Loucy (cell line): ENCODE measurements at regions not wholly inside any gene's neighbourhood (a gene's known extent, or its start where the extent isn't known, plus 50 kb on each side); places are given as distances from the start of the nearest gene placed in this dataset.

ENCODE experiments used
- H2AFZ ChIP-seq: fragments of 200-600 bp; sonication (generic); 2 replicates; pipeline ENCODE4 v1.6.0; 2016; ENCODE audit warnings: antibody characterized with exemption, mild to moderate bottlenecking, low read length, moderate library complexity
- H3F3A ChIP-seq: fragments of 200-600 bp; 2 replicates; pipeline ENCODE4 v1.6.0; 2016; ENCODE audit warnings: antibody characterized with exemption, low read depth, mild to moderate bottlenecking
- H3K27me3 ChIP-seq: fragments of 200-600 bp; sonication (generic); 2 replicates; pipeline ENCODE4 v1.6.1; 2014; ENCODE audit warnings: low read length, mild to moderate bottlenecking; ENCODE audit not compliant: insufficient read depth, poor library complexity, severe bottlenecking
- H3K36me3 ChIP-seq: fragments of 200-600 bp; sonication (generic); 2 replicates; pipeline ENCODE4 v1.6.1; 2016; ENCODE audit warnings: low read length; ENCODE audit not compliant: insufficient read depth
- H3K4me1 ChIP-seq: fragments of 200-600 bp; sonication (generic); 2 replicates; pipeline ENCODE4 v1.5.1; 2014; ENCODE audit warnings: low read length, mild to moderate bottlenecking; ENCODE audit not compliant: insufficient read depth, poor library complexity, severe bottlenecking
- H3K4me2 ChIP-seq: fragments of 200-600 bp; sonication (generic); 2 replicates; pipeline ENCODE4 v1.6.0; 2014; ENCODE audit warnings: antibody characterized with exemption, low read length, low read depth, mild to moderate bottlenecking; ENCODE audit not compliant: poor library complexity, severe bottlenecking
- H3K4me3 ChIP-seq: fragments of 200-600 bp; sonication (generic); 2 replicates; pipeline ENCODE4 v1.5.1; 2014; ENCODE audit warnings: low read length, mild to moderate bottlenecking, mixed read lengths; ENCODE audit not compliant: poor library complexity, severe bottlenecking
- H3K79me2 ChIP-seq: fragments of 200-600 bp; sonication (generic); 2 replicates; pipeline ENCODE4 v1.6.1; 2014; ENCODE audit warnings: low read length; ENCODE audit not compliant: insufficient read depth
- H3K9ac ChIP-seq: fragments of 200-600 bp; sonication (generic); 2 replicates; pipeline ENCODE4 v1.6.0; 2014; ENCODE audit warnings: mild to moderate bottlenecking, low read depth, low read length, moderate library complexity; ENCODE audit not compliant: poor library complexity, severe bottlenecking
- H3K9me2 ChIP-seq: fragments of 200-600 bp; sonication (generic); replicated peaks from 2 replicates; pipeline ENCODE4 v1.6.1; 2016; ENCODE audit warnings: low read depth, low read length, mixed read lengths
- H3K9me3 ChIP-seq: fragments of 200-600 bp; sonication (generic); 2 replicates; pipeline ENCODE4 v1.6.1; 2014; ENCODE audit warnings: mild to moderate bottlenecking, antibody characterized with exemption, low read length, low read depth; ENCODE audit not compliant: insufficient read depth
- H4K20me1 ChIP-seq: fragments of 200-600 bp; sonication (generic); 2 replicates; pipeline ENCODE4 v1.6.0; 2014; ENCODE audit warnings: antibody characterized with exemption, low read length, mild to moderate bottlenecking; ENCODE audit not compliant: insufficient read depth, poor library complexity, severe bottlenecking
- EZH2phosphoT487 ChIP-seq: fragments of 200-600 bp; IDR thresholded peaks from 2 replicates; pipeline ENCODE4 v1.6.1; 2018; ENCODE audit warnings: antibody characterized with exemption, mild to moderate bottlenecking, moderate library complexity, borderline replicate concordance
- TF ChIP-seq, protein P1 (sequence below): fragments of 200-600 bp; sonication (generic); conservative IDR thresholded peaks from 2 replicates; pipeline ENCODE4 v1.5.1; 2014; ENCODE audit warnings: mild to moderate bottlenecking, antibody characterized with exemption, low read length

DNA sequence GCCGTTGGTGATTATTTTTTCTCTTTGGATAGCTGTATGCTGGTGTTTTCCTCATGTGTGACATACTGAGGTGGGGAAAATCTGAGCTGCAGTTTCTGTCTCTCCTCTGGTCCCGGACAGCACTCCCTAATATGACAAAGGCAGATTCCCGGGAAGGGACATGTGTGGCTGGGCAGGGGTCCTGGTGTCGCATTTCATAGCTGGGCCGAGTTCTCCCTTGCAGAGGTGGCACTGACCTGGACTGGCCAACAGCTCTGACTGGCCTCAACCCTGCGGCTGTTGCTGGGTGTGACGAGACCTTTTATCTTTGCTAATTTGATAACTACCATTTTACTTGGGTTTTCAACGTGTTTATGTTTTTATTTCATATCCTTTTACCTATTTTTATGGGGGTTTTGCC is 248.6 kb upstream of the TCERG1L start:
- Histone ChIP-seq H4K20me1 (no peaks in the 10 kb centered on the region), H3K9me2 (no peaks in the 10 kb centered on the region), H3K4me3 (no peak overlapping the region), H3K9ac (no peak overlapping the region), H3K4me1 (no peaks in the 10 kb centered on the region), H3K36me3 (no peaks in the 10 kb centered on the region), H3K79me2 (no peaks in the 10 kb centered on the region), H3F3A (no peaks in the 10 kb centered on the region), H3K27me3 (no peaks in the 10 kb centered on the region), H3K4me2 (no peak overlapping the region), H2AFZ (no peak overlapping the region), H3K9me3 (peaks cover 8% of the 10 kb centered on the region; the same call in 1 of the 2 replicates)
- TF ChIP-seq, protein P1, sequence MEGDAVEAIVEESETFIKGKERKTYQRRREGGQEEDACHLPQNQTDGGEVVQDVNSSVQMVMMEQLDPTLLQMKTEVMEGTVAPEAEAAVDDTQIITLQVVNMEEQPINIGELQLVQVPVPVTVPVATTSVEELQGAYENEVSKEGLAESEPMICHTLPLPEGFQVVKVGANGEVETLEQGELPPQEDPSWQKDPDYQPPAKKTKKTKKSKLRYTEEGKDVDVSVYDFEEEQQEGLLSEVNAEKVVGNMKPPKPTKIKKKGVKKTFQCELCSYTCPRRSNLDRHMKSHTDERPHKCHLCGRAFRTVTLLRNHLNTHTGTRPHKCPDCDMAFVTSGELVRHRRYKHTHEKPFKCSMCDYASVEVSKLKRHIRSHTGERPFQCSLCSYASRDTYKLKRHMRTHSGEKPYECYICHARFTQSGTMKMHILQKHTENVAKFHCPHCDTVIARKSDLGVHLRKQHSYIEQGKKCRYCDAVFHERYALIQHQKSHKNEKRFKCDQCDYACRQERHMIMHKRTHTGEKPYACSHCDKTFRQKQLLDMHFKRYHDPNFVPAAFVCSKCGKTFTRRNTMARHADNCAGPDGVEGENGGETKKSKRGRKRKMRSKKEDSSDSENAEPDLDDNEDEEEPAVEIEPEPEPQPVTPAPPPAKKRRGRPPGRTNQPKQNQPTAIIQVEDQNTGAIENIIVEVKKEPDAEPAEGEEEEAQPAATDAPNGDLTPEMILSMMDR = no peak
- TF ChIP-seq EZH2phosphoT487 = no peak

DNA sequence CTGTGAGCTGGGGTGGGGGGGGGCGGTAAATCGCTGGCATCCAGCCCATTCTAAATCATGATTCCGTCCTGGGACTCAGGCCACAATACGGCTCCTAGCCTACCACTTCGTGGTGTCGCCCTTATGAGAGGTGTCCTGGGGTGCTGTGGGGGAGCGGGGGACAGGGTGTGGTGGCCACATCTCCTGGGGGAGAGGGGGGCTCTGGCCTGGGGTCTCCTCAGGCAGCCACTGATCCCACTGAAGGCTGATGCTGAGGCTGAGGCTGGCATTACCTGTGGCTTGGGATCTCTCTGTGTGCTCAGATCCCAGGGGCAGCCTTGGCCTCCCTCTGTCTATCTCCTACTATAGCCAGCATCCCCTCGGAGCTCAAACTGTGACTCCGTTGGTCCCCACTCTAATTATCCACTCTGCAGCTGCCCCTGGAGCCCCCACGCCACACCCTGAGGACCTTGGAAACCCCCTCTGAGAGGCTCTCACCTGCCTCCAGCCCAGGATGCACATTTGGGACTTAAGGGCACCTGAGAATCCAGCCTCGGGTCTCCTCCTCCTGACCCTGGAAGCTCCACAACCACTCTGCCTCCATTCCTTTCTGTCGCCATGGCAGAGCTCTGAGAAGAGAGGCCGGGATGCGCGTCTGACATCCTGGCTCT is 249.3 kb upstream of the TCERG1L start:
- Histone ChIP-seq H3K36me3 (no peaks in the 10 kb centered on the region), H2AFZ (no peak overlapping the region), H3K4me1 (no peaks in the 10 kb centered on the region), H3K4me3 (no peak overlapping the region), H4K20me1 (no peaks in the 10 kb centered on the region), H3K9me3 (peaks cover 8% of the 10 kb centered on the region; the same call in 1 of the 2 replicates), H3K9me2 (no peaks in the 10 kb centered on the region), H3F3A (no peaks in the 10 kb centered on the region), H3K27me3 (no peaks in the 10 kb centered on the region), H3K9ac (no peak overlapping the region), H3K4me2 (no peak overlapping the region), H3K79me2 (no peaks in the 10 kb centered on the region)
- TF ChIP-seq EZH2phosphoT487 = no peak
- TF ChIP-seq, protein P1 = no peak

DNA sequence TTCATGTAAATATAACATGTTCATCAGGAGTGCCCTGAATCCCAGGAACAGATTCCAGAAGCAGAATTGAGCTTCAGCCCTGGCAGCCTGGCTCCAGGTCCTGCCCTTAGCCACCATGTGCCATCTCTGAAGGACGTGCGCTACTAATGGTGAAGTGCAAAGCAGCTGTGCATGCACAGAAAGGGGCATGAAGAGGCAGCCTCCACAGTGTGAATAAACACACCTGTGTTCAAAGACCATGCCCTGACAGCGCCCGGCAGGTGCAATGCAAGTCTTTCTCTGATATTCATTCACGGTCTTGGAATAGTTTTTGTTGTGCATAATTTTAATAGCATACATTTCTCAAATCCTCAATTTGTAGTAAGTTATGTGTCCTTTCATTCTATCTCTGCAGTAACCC is 250.4 kb upstream of the TCERG1L start:
- Histone ChIP-seq H3K4me1 (no peaks in the 10 kb centered on the region), H3K9me2 (no peaks in the 10 kb centered on the region), H3K79me2 (no peaks in the 10 kb centered on the region), H4K20me1 (no peaks in the 10 kb centered on the region), H2AFZ (no peak overlapping the region), H3K27me3 (no peaks in the 10 kb centered on the region), H3K9ac (no peak overlapping the region), H3F3A (no peaks in the 10 kb centered on the region), H3K9me3 (peaks cover 12% of the 10 kb centered on the region; the same call in 1 of the 2 replicates), H3K36me3 (no peaks in the 10 kb centered on the region), H3K4me3 (no peak overlapping the region), H3K4me2 (no peak overlapping the region)
- TF ChIP-seq, protein P1 = no peak
- no peak for TF ChIP-seq EZH2phosphoT487
